Prostate gland (tissue), 2 donors: ENCODE measurements at regions not wholly inside any gene's neighbourhood (a gene's known extent, or its start where the extent isn't known, plus 50 kb on each side); places are given as distances from the start of the nearest gene placed in this dataset.

ENCODE experiments used
- DNase-seq: peaks from one replicate; pipeline ENCODE4 v3.0.0-alpha.2; 2019; ENCODE audit warnings: low spot score
- H3K27ac ChIP-seq, 2 donors: fragments of 200-600 bp; sonication (generic); 2 replicates each; pipeline ENCODE4 v1.5.1; 2017 to 2019
- H3K27me3 ChIP-seq: fragments of 200-600 bp; sonication (generic); replicated peaks from 2 replicates; pipeline ENCODE4 v1.5.1; 2019; ENCODE audit not compliant: insufficient read depth
- H3K36me3 ChIP-seq, 2 donors: fragments of 200-600 bp; sonication (generic); 1 replicate in 1 of 2; 2 replicates in 1 of 2; pipeline versions ENCODE4 v1.5.1 to v1.8.1; 2017 to 2019
- H3K4me1 ChIP-seq: fragments of 200-600 bp; sonication (generic); replicated peaks from 2 replicates; pipeline ENCODE4 v1.5.1; 2019
- H3K4me3 ChIP-seq, 2 donors: fragments of 200-600 bp; sonication (generic); 2 replicates each; pipeline ENCODE4 v1.5.1; 2017 to 2019
- H3K9me3 ChIP-seq: fragments of 200-600 bp; sonication (generic); 2 replicates; pipeline ENCODE4 v1.5.1; 2017
- CTCF ChIP-seq, 4 experiments: fragments of 200-600 bp in 2 of 4; fragments of 450-650 bp in 2 of 4; sonication (generic) in 2 of 4; IDR thresholded peaks; 1 replicate in 3 of 4; 2 replicates in 1 of 4; pipeline ENCODE4 v1.5.1; 2016 to 2019; ENCODE audit warnings: antibody characterized with exemption in 4 of 4, mild to moderate bottlenecking in 2 of 4, moderate library complexity in 2 of 4
- POLR2A ChIP-seq: fragments of 450-650 bp; IDR thresholded peaks from one replicate; pipeline ENCODE4 v1.6.1; 2016; ENCODE audit warnings: antibody characterized with exemption, mild to moderate bottlenecking
- POLR2AphosphoS5 ChIP-seq: sonication (generic); formaldehyde crosslinking; IDR thresholded peaks from one replicate; pipeline ENCODE4 v1.6.1; 2017; ENCODE audit warnings: antibody characterized with exemption
- WGBS: methylation state at CpG from one replicate; pipeline ENCODE4 v1.1.5; 2018; 5-methylcytosine and 5-hydroxymethylcytosine counted together
- intact Hi-C: fragments of 100-400 bp; cut with DNase I; formaldehyde crosslinking; loops from one replicate; pipeline ENCODE4 v1.14.2; 2022

GRCh38 chr7:26060733-26061677 is 91.0 kb upstream of the NFE2L3 start:
- peak; percentile 63 for DNase-seq
- Histone ChIP-seq H3K4me1 (peaks cover 4% of the 10 kb centered on the region), H3K27me3 (no peaks in the 10 kb centered on the region), H3K27ac (peak overlapping the region; percentile 28 to 50), H3K9me3 (no peaks in the 10 kb centered on the region), H3K36me3 (no peaks in the 10 kb centered on the region), H3K4me3 (no peak overlapping the region)
- 21% methylated on average over 6 of the region's 6 CpGs for WGBS
- TF ChIP-seq CTCF (IDR thresholded peaks at IDR 0.05) (peak in 2 of 4 experiments; percentile 20 to 42), POLR2AphosphoS5 (peak; percentile 69), POLR2A (no peak)
- intact Hi-C loops = loop anchor here (10.0 kb wide), 1 partner anchor 166 kb away; no protein-coding TSS in a partner anchor

- no peak for TF ChIP-seq POLR2A
- peak; percentile 32 to 89 (median 79) for TF ChIP-seq CTCF (IDR thresholded peaks at IDR 0.05)
- peak; percentile 41 for TF ChIP-seq POLR2AphosphoS5
- Histone ChIP-seq H3K27me3 (no peaks in the 10 kb centered on the region), H3K27ac (peak overlapping the region; percentile 28 to 50), H3K4me1 (peaks cover 4% of the 10 kb centered on the region), H3K4me3 (no peak overlapping the region), H3K36me3 (no peaks in the 10 kb centered on the region), H3K9me3 (no peaks in the 10 kb centered on the region)
- intact Hi-C loops = loop anchor here (10.0 kb wide), 1 partner anchor 167 kb away; no protein-coding TSS in a partner anchor
- 61% methylated on average over 20 of the region's 20 CpGs for WGBS
- peak; percentile 76 for DNase-seq
Observed at GRCh38 chr7:26061678-26062603, 90.1 kb upstream of the NFE2L3 start.

- no peak overlapping the region for H3K4me3 ChIP-seq
- TF ChIP-seq POLR2AphosphoS5 (no peak), CTCF (IDR thresholded peaks at IDR 0.05) (no peak), POLR2A (no peak)
- DNase-seq = no peak
- no peaks in the 10 kb centered on the region for H3K9me3 ChIP-seq
- peaks cover 4% of the 10 kb centered on the region for H3K4me1 ChIP-seq
- intact Hi-C loops = loop anchor here (10.0 kb wide), 1 partner anchor 171 kb away; no protein-coding TSS in a partner anchor
- WGBS = 83% methylated on average over 5 of the region's 5 CpGs
- H3K36me3 ChIP-seq = no peaks in the 10 kb centered on the region
- H3K27ac ChIP-seq = no peak overlapping the region
- no peaks in the 10 kb centered on the region for H3K27me3 ChIP-seq
Observed at GRCh38 chr7:26065652-26066051, 86.3 kb upstream of the NFE2L3 start.

- TF ChIP-seq CTCF (IDR thresholded peaks at IDR 0.05) (no peak), POLR2A (no peak), POLR2AphosphoS5 (no peak)
- intact Hi-C loops = loop anchor here (10.0 kb wide), 1 partner anchor 172 kb away; no protein-coding TSS in a partner anchor
Observed at GRCh38 chr7:26066736-26067135, 85.3 kb upstream of the NFE2L3 start.

More at GRCh38 chr7:26066736-26067135, 85.3 kb upstream of the NFE2L3 start:
- Histone ChIP-seq H3K4me1 (no peaks in the 10 kb centered on the region), H3K4me3 (no peak overlapping the region), H3K36me3 (no peaks in the 10 kb centered on the region), H3K27me3 (no peaks in the 10 kb centered on the region), H3K9me3 (no peaks in the 10 kb centered on the region), H3K27ac (no peak overlapping the region)
- no peak for DNase-seq
- 91% methylated on average over 1 of the region's 1 CpG for WGBS
